ENCODE measurements at regions not wholly inside any gene's neighbourhood (a gene's known extent, or its start where the extent isn't known, plus 50 kb on each side); places are given as distances from the start of the nearest gene placed in this dataset.
A peak's percentile ranks its signal among the peaks of the same experiment; 100 is the strongest.
"Not testable (repeated sequence)": the region's sequence is repeated elsewhere in the genome, so short reads cannot be mapped to it uniquely, and the experiment has no call there.

DNA sequence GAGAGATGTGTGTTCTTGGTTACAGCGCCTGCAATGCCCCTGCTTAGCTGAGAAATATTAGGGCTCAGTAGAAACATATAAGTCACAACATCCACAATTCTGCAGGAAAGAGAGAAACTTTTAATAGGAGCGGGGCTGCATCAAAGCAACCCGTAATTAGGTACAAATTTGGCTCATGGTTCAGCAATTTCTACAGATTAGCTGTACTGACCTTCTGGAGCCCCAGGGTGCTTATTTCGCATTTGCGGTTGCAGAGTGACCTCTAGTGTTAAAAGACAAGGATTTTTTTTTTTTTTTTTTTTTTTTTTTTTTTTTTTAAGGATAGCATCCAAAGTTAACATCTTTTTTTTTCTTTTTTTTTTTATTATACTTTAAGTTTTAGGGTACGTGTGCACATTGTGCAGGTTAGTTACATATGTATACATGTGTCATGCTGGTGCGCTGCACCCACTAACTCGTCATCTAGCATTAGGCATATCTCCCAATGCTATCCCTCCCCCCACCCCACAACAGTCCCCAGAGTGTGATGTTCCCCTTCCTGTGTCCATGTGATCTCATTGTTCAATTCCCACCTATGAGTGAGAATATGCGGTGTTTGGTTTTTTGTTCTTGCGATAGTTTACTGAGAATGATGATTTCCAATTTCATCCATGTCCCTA is 334.7 kb downstream of the ARRDC4 start:
- H3K9me3 ChIP-seq; H3K4me1 ChIP-seq; H3K27ac ChIP-seq; H3K36me3 ChIP-seq (ENCODE audit: low read depth, missing control alignments); H3K27me3 ChIP-seq; H3K4me3 ChIP-seq; intact Hi-C loops (cut with DNase I; ENCODE audit: low total_unique reads): not testable (repeated sequence)
- TF ChIP-seq, protein P1, sequence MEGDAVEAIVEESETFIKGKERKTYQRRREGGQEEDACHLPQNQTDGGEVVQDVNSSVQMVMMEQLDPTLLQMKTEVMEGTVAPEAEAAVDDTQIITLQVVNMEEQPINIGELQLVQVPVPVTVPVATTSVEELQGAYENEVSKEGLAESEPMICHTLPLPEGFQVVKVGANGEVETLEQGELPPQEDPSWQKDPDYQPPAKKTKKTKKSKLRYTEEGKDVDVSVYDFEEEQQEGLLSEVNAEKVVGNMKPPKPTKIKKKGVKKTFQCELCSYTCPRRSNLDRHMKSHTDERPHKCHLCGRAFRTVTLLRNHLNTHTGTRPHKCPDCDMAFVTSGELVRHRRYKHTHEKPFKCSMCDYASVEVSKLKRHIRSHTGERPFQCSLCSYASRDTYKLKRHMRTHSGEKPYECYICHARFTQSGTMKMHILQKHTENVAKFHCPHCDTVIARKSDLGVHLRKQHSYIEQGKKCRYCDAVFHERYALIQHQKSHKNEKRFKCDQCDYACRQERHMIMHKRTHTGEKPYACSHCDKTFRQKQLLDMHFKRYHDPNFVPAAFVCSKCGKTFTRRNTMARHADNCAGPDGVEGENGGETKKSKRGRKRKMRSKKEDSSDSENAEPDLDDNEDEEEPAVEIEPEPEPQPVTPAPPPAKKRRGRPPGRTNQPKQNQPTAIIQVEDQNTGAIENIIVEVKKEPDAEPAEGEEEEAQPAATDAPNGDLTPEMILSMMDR (IDR thresholded peaks at IDR 0.05), result peak in 2 of 3 experiments; percentile 24 to 32
- 22% methylated on average over 8 of the region's 10 CpGs for WGBS, 2 donors
- DNase-seq, result peak; percentile 41

DNA sequence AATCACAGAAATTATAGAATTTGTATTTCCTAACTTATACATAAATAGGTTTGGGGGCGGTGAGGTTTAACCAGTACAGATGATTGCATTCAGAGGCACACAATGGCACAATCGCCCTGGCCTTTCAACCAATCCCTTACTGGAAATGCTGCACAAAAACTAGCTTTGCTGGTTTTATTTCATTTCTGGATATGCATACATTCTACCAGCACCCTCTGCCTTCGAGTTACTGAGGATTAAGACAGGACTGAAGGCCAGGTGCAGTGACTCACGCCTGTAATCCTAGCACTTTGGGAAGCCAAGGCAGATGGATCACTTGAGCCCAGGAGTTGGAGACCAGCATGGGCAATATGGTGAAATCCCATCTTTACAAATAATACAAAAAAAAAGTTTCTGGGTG is 336.1 kb downstream of the ARRDC4 start:
- Histone ChIP-seq H3K9me3 (no peaks in the 10 kb centered on the region), H3K27ac (no peak overlapping the region)

DNA sequence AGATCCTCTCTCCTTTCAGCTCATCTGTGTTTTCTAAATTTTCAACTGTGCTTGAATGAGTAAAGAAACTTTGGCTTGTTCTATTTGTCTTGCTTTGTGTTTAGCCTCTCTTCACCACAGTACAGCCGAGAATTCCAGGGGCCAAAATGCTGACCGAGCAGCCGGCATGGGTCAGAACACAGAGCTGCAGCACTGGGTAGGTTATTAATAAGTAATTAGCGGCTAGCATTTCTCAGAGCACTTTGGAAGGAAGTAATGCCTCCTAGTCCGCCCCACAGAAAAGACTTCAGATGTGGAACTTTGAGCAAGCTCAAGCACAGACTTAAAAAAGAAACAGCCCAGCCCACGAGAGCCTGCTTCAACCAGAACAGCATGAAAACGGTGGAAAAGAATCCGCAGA is 343.9 kb downstream of the ARRDC4 start:
- Histone ChIP-seq H3K9me3 (no peaks in the 10 kb centered on the region), H3K4me3 (no peak overlapping the region), H3K27me3 (no peaks in the 10 kb centered on the region), H3K36me3 (ENCODE audit: low read depth, missing control alignments) (no peaks in the 10 kb centered on the region), H3K27ac (no peak overlapping the region), H3K4me1 (no peaks in the 10 kb centered on the region)
- 52 to 54% methylated on average over 8 of the region's 8 CpGs for WGBS, 2 donors
- intact Hi-C loops (cut with DNase I; ENCODE audit: low total_unique reads), result no loop called here
- DNase-seq, result no peak
- no peak for TF ChIP-seq POLR2A (IDR thresholded peaks at IDR 0.05)
- TF ChIP-seq, protein P1 (IDR thresholded peaks at IDR 0.05), result no peak

More for the DNA sequence above, 336.1 kb downstream of the ARRDC4 start:
- no peak overlapping the region for H3K4me3 ChIP-seq
- H3K27me3 ChIP-seq, result no peaks in the 10 kb centered on the region
- no peaks in the 10 kb centered on the region for H3K36me3 ChIP-seq (ENCODE audit: low read depth, missing control alignments)
- peaks cover 7% of the 10 kb centered on the region for H3K4me1 ChIP-seq
- WGBS, 2 donors, result 75 to 79% methylated on average over 4 of the region's 4 CpGs
- intact Hi-C loops (cut with DNase I; ENCODE audit: low total_unique reads), result no loop called here
- TF ChIP-seq, protein P1 (IDR thresholded peaks at IDR 0.05), result no peak
- no peak for TF ChIP-seq POLR2A (IDR thresholded peaks at IDR 0.05)
- no peak for DNase-seq

DNA sequence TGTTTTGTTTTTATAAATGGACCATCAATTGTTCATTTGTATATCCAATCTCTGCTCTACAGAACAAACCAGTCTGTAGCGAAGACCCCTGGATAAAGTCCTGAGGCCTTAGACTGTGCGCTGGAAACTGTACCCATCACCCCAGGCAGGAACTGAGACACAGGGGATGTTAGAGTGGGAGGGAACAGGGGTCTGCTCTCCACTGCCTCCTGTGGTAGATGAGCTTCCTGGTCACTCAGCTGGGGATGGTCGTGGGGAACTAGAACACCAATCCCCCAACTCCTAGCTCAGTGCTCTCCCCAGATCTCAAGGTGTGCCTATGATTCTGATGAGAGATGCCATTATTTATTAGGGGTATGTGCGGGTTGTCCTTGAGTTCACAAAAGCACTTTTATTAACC is 340.2 kb upstream of the IGF1R start:
- TF ChIP-seq, protein P1 (IDR thresholded peaks at IDR 0.05), result no peak
- TF ChIP-seq POLR2A (IDR thresholded peaks at IDR 0.05), result no peak
- H3K4me1 ChIP-seq, result no peaks in the 10 kb centered on the region
- H3K27me3 ChIP-seq, result no peaks in the 10 kb centered on the region
- no peak overlapping the region for H3K4me3 ChIP-seq
- WGBS, 2 donors, result 91 to 94% methylated on average over 4 of the region's 4 CpGs
- no peak for DNase-seq
- no peaks in the 10 kb centered on the region for H3K9me3 ChIP-seq
- H3K36me3 ChIP-seq (ENCODE audit: low read depth, missing control alignments), result no peaks in the 10 kb centered on the region
- H3K27ac ChIP-seq, result no peak overlapping the region
- intact Hi-C loops (cut with DNase I; ENCODE audit: low total_unique reads), result no loop called here

DNA sequence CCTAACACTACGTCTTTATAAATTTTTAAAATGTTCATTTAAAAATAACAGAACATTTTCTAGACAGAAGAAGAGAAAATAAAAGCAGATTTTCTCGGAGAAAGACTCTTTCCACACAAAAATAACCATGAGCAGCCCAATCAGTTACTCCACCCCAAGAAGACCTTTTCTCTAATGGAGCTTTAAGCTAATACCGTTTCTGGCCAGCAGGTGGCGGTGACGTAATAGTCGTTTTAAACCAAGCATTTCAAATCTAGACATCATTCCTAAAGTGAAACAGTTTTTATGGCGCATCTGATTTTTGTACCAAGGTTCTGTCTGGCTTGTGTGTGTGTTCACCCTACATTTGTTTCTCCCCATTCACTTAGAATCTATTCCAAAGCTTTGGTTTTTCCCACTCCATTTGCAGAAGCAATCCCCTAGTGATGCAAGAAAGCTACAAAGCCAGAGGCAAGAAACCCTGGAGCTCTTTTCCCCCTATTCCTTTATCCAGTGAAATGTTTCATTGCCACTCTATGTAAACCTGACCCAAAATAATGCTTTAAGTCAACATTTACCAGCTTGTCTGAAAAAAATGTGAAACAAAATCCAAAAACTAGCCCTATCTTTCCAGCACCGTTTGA is 336.7 kb upstream of the IGF1R start:
- Histone ChIP-seq H3K4me3 (no peak overlapping the region), H3K4me1 (no peaks in the 10 kb centered on the region), H3K36me3 (ENCODE audit: low read depth, missing control alignments) (no peaks in the 10 kb centered on the region), H3K9me3 (no peaks in the 10 kb centered on the region), H3K27ac (no peak overlapping the region), H3K27me3 (no peaks in the 10 kb centered on the region)
- WGBS, 2 donors, result 12 to 13% methylated on average over 8 of the region's 8 CpGs
- intact Hi-C loops (cut with DNase I; ENCODE audit: low total_unique reads), result loop anchor here (10.0 kb wide), 1 partner anchor 113 kb away; no protein-coding TSS in a partner anchor
- no peak for TF ChIP-seq POLR2A (IDR thresholded peaks at IDR 0.05)
- TF ChIP-seq, protein P1 (IDR thresholded peaks at IDR 0.05), result peak; percentile 84 to 95 (median 86)
- peak; percentile 95 for DNase-seq
